CMK (cell line): ENCODE measurements at regions not wholly inside any gene's neighbourhood (a gene's known extent, or its start where the extent isn't known, plus 50 kb on each side); places are given as distances from the start of the nearest gene placed in this dataset.

Experiments used
- DNase-seq: peaks from one replicate; pipeline ENCODE4 v3.0.0-alpha.2; 2010; ENCODE audit warnings: low read depth

DNA sequence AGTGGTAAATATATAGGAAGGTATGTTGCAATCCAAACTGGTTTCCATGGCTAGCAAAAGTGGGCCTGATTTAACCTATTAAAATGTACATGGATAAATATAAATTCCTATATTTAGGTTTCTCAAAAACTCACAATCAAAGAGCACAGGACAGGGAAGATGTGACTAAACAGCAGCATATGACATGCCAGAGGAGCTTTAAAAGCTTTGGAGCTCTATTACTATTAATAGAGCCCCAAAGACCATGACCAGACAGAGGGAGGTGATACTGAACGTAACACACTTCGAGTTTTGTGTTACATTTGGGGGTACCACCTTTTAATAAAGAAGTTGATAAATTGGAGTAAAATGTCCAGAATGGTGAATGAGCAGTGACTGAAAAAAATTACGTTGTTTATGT lies 179.5 kb upstream of the SLC14A2 start:
- DNase-seq = no peak

DNA sequence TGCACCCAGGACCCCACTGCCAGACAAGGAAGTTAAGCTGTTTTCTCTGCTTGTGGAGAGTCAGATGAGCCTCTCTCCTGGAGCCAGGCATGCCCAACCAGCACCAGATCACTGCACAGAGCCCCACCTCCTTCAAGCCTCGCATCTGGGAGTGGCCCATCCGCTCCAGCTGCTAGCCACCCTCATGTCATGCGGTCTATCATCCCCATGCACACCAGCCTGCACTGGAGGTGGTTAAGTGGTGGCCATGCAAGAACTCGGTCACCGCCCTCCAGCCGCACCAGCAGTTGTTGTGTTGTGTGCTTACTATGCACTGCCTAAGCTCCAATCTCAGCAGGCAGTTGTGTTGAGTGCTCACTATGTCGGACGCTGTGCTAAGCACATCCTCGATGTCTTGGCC lies 177.9 kb upstream of the SLC14A2 start:
- DNase-seq = no peak

DNA sequence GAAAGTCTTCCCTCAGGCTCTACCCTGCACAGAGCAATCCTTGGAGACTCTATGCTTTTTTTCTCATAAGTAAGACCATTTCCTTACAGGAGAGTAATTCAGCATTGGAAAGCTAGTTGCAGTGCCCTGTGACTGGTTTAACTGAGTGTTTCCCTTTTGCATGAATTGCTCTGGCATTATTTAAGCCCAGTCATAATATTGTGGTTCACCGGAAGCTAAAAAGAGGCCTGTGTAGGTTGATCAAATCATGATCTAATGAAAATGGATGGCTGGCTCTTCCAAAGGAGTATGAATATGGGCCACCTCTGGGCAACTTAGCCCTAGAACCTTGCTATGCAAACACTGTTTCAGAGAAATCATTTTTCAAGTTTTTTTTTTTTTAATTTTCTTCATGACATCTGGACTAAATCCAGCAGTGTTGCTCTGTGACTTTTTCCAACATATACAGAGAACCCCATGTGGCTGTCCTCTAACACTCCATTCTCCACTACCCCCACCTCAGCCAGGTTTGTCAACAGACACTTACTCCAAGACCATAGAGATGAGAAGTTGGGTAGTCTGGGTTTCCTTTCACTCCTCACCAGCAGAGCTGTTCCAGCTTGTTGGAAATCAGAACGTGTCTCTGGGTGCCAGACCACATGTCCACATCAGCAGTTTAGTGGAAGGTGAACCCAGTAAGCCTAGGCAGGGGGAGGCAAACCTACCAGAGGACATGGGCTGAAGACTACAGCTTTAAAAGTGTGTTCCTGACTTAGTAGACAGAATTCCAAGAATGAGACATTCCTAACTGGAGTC lies 175.2 kb upstream of the SLC14A2 start:
- DNase-seq = no peak

DNA sequence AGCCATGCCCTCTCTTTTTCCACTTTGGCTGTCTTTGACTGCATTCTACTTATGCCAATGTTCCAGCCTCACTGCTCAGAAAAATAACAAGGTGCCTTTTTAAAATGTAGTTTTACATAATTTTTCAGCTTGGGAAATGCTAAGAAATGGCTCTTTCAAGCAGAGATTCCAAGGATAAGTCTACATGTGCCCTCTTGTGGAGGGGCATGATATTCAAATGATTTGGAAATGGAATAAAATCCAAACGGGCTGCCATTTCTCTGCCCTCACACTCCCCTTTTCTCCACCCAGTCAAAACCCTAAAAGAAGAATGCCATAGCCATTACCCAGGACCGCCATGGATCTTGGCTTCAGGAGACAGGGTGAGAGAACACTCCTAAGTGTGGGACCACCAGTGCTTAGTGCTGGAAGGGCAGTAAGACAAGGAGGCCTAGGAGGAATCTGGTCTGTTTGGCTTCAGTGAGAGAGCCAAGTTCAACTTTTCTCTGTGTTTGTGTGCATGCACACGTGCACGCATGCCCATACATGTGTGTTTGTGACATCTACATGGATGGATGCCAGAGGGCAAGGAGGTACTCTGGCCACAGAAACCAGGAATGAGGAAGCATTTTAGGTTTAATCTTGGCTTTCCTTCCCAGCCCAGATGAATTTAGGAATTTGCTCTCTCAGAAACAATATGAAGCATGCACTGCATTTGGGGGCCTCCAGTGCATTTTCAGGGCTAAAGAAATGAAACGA lies 174.0 kb upstream of the SLC14A2 start:
- DNase-seq = no peak

DNA sequence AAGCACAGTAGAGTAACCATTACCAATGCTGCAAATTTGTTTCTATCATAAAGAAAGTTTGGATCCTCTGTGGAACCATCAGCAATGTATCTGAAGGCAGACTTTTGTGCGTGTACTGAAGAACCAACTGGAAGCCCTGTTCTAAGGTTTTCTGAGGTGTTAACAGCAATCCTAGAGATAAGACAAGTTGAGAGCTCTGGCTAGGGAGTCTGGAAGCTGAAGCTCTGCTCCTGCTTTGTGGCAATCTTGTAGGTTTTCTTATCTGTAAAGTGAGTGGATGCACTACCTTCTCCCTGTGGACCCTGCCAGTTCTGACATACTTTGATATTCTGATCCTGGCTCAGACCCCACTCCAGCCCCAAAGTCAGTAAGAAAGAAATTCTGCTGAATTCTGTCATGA lies 171.2 kb upstream of the SLC14A2 start:
- no peak for DNase-seq

DNA sequence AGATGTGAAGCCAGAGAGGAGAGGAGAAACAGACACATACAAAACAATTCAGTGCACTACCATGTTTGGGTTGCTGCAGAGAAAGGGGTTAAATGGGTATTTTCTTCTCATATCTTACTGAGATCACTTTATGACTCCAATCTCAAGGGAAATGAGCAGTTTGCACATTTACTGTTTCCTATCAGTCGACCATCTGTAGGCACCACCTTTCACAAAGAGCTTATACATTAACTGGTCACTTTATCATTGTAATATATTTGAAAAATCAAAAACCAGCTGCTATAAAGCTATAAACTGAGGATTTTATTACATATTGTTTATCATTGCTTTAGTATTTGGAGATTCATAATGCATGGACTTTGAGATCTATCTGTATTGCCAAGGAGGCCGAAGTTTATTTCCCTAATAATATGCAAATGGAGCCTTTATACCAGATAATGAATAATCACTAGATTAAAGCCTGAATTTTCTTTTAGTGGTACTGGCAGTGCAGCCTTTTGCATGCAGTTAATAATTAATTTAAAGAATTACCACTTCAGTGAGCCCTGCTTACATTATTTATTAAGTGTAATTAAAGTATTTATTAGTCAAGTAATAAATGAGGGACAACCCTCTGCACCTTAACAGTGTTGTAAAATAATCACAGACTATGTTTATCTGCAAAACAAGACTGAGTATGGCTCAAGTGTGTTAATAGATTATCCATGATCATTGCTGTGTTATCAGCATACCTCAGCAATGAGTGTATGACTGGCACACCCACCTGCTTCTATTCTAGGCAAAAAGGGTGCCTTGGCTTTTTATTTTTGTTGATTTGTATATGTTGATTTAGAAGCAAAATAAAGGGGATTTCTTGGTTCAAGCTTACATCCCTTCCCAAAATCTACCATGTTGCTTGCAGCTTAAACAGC lies 167.7 kb upstream of the SLC14A2 start:
- DNase-seq = no peak

DNA sequence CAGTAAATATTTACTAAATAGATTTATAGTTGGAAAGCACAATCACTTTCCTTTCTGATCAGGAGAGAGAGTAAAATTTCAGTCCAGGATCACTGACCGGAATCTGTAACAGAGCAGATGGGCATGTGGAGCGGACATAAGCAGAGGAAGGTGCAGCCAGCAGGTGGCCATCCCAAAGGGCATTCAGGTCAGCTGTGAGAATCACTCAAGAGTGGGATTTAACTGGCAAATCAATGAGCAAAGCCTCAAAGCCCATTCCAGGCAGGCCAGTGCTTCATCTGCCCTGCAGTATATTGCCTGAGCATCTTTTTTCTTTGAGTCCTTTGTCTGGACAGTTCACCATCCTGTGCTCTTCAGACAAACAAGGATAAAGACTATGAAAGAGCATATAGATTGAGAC lies 166.4 kb upstream of the SLC14A2 start:
- DNase-seq = no peak

DNA sequence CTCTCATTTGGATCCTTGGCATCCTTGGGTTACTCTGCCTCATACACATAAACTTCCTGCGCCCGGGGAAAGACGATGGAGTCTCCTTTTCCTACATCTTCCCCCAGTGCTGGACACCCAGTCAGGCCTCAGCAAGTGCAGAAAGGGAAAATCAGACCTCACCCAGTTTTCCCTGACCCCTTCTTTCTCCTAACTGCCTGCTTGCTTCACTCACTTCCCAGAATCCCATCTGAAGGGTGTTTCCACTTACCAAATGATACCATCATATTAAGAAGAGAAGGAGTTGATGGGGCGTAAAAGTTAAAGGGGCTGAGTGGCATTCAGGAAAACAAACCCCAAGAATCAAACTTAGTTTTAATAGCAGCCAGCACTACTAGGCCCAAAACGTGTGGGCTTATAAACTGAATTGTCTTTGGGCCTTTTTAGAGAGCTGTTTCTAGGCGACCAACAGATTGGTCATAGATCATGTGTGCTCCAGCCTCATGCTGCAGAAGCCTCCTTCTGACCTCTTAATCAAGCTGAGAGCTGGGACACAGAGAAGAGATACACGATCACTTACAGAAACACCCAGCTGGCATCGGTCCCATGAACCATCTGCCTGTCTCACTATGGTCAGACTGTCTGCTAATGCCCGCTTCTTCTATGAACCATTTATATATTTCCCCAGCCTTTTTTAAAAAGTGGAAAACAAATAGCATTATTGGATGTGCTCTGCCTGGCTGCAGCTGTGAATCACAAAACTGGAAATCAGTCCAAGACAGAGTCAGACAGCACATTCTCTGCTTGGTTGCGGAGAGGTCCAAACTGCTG lies 165.7 kb upstream of the SLC14A2 start:
- no peak for DNase-seq

DNA sequence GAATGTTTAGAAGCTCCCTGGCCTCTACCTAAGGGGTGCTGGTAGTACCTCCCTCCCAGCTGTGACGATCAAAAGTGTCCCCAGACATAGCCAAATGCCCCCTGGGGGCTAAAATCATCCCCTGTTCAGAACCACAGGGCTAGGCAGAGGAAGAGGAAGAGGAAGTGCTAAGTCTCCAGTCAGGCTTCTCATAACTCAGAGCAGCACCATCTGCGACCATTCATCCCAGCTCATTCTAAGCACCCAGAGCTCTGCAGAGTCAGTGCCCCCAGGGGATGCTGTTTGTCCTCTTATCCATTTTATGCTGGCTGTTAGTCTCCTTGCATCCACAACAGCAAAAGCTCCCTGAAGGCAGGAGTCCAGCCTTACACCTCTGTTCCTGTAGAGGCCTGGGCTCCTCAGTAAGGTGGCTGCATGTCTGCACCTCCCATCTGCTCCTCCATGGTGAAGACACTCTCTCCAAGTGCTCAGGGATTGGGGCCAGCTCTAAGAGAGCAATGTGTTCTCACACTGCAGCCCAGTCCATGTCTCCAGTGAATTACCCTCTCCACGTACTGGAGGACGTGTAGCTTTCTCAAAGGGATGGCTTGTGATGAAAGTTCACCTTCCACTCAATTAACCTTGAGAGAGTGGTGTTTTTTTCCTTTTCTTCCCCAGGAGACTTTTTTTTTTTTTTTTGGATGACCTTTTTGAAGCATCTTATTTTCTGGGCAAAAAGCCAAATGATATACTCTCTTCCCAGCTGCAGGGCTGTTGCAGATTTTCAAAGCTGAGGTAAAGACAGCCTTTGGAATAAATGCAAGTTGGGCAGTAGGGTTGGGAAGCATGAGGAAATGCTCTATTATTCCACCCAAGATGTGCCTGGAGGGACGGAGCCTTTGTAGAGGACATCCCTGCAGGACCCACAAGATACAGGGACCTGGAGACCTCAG lies 158.9 kb upstream of the SLC14A2 start:
- DNase-seq = no peak

DNA sequence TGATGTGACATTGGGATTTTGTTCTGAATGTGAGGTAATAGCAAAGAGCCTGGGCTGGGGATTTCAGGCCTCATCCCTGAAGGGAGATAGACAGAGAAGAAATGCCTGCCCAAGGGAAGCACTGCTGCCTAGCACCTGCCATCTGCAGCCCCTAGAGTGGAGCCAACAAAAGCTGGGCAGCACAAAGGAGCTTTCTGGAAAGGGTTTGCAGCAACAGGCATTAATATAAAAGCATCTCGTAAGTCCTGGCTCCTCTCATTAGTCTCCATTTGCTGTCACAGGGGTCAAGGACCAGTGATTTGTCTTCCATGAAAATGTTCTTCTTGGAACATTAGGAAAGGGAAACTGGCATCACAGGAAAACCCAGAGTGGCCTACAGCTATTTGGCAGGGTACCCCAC lies 157.2 kb upstream of the SLC14A2 start:
- DNase-seq = no peak

DNA sequence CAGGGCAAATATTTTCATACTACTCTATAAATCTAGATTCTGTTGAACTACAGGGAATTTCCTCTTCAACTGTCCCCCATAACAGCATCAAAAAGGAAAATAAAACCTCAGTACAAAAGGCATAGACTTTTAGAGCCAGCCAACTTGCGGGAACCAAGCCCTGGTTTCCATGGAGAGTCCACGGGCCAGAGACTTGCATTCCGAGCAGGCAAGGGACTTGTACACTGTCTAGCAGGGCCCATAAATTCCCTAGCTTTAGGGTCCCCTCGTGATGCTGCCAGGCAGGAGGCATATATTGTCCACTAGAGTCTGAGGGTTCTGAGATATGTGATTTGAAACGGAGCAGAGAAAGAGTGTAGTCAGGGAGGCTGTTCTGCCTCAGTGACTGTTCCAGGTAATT lies 153.1 kb upstream of the SLC14A2 start:
- no peak for DNase-seq

DNA sequence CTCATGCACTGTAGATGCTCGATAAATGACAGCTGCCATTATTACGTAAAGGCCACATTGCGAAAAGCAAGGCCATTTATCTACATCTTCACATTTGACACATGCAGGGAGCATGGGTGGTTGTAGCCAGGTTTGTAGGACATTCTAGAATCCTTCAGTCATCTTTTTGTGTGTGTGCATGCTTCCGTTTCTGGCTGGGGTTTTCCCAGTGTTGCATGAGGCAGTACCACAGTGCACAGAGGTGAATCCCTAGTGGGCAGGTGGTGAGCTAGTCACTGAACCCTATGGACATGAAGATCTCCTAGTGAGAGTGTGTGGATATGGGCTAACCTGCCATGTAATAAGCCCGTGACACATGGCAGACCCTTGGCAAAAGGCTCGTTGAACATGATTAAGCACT lies 151.8 kb upstream of the SLC14A2 start:
- no peak for DNase-seq

DNA sequence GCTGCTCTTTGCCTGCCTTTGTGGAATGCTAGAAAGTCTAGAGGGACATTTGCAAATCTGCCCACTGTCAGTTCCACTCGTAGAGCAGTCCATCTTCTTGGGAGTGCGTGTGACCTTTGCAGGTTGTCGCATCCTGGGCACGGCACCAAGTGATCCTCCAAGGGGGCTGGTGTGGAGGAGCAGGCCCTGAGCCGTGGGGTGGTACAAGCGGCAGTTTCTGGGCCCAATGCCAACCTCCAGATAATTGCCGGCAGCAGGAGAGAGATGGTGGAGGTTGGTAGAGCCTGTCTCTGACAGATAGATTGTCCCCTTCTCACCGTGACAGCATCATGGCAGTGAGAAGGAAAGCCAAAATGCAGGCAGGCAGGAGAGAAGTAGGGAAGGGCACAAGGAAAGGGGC lies 150.7 kb upstream of the SLC14A2 start:
- no peak for DNase-seq

DNA sequence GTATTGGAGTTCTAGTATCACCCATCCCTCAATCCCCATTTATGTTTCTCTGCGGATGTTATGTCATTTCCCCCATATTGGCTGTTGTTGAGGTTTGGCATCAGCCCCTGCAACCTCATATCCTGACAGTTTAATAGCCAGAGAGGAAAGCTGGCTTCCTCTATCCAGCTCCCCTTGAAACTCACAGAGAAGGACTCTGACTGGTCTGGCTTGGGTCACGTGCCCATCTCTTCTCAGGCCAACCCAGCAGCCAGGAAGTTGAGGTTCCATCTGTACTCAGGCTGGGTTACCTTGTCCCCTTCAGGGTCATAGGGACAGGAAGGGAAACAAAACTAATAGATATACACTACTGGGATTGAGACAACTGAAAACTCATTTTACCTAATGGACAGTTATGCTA lies 148.0 kb upstream of the SLC14A2 start:
- no peak for DNase-seq

DNA sequence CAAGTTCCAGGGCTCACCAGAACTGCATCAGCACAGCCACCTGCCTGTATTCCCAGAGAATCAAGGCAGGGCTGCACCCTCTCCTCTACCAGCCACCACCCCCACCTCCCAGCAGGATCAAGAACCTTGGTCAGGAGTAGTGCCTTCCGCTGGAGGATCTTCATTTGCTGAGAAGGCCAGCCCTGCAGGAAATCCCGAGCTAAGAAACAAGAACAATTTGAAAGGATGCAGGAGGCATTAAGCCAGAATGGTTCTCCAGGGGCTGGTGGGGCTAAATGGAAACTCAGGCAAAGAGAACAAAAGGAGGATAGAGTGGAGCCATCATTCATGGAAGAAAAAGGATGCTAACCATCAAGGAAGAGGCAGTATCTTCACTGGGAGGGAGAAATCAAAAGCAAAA lies 147.3 kb upstream of the SLC14A2 start:
- no peak for DNase-seq

DNA sequence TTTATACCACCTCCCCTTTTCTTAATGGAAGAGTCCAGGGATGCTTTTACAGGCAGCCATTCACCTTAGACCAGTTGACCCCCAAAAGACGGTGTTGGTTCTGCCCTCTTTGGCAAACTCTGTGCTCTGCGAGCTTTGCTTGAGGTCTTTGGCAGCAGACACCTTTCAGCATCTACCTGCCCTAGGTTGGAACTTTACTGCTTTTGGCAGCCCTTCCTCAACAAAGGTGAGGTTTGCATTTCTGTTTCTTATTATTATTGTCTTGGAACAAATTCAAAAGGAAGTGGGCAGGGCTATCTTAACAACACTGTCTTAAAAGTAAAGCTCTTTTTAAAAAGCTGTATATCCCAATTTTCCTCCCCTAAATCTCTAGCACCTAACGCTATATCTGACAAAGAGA lies 136.4 kb upstream of the SLC14A2 start:
- DNase-seq = no peak

DNA sequence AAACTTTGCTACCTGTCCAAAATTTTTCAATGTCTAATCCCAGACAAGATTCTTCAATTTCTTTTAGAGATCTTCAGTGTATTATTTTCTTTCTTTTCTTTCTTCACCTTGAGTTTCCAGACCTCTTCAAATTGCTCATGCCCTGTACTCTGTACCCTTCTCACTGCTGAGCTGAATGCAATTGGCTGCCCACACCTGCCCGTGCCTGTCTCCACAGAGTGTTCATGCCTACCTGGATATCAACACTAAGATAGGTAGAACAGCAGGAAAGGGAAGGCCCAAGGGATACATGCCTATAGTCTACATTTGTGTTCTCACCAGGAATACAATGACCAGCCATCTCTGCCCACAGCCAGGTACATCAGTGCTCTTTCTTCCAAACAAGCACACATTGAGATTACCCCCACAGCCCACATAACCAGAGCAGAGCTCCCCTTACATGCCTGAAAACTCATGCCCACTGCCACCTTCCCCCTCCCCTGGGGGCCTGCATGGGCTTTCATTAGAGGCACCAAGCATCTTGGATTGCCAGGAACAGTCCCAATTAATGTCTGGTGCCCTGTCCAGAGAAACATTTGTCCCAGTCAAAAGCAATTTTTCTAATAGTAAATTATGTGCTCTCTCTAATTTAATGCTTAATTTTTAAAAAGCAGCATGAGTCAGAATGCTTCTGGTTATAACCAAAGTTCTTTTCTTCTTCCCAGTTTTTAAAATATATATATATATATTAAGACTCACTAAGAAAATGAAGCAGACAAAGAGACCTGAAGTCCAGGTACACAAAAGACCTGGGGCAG lies 134.9 kb upstream of the SLC14A2 start:
- no peak for DNase-seq

DNA sequence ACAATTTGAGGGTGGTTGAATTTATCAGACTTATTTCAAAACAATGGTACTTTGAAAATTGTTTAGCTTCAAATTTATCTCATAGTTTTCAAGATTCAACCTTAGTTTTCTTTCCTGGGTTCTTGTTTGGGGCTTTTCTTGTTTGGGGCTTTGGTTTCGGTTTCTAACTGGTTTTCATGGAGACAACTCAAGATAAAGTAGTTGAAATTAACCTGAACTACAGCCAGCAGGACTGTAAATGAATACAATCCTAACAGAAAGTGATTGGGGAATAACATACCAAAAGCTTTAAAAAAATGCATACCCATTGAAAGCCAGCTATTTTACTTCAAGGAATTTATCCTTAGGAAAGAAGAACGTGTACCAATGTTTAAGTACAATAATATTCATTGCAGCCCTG lies 133.5 kb upstream of the SLC14A2 start:
- DNase-seq = no peak

DNA sequence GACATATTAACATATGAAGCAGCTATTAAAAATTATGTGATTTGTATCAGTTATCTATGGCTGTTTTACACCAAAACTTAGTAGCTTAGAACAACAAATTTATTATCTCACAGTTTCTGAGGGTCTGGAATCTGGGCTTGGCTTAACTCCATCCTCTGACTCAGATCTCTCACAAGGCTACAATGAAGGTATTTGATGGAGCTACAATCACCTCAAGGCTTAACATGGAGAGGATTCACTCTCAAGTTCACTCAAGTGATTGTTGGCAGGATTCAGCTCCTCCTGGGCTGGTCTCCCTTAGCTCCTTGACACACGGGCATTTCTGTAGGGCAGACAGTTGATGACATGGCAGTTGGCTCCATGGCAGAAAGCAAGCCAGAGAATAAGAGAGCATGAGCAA lies 133.0 kb upstream of the SLC14A2 start:
- no peak for DNase-seq

DNA sequence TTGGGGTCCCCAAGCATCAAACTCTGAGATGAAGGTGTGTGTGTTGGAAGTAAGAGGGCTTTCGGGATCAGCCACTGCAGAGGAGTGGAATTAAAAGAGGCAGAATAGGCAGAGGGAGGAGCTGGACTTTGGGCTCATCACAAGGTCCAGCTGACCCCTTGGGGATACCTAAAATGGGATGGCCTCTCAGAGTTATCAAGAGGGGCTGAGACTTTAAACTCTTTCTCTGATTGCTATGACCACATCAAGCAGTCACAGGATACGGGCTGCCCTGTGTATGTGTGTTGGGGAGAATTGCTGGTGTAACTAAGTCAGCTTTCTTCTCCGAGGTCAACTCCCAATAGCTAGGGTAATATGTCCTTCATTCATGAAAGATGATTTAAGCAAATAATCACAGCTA lies 127.7 kb upstream of the SLC14A2 start:
- DNase-seq = no peak
